Gastrocnemius medialis (tissue), 4 donors: ENCODE measurements at regions not wholly inside any gene's neighbourhood (a gene's known extent, or its start where the extent isn't known, plus 50 kb on each side); places are given as distances from the start of the nearest gene placed in this dataset.

Experiments
- POLR2A ChIP-seq, 2 donors: fragments of 450-650 bp; IDR thresholded peaks; one replicate each; pipeline ENCODE4 v1.6.1; 2017; ENCODE audit warnings: antibody characterized with exemption in 2 of 2, mild to moderate bottlenecking in 2 of 2, moderate library complexity in 2 of 2
- TF ChIP-seq, protein P1 (sequence below), 5 experiments: fragments of 450-650 bp in 3 of 5; fragments of 200-600 bp in 2 of 5; sonication (generic) in 2 of 5; IDR thresholded peaks in 4 of 5; conservative IDR thresholded peaks in 1 of 5; 1 replicate in 4 of 5; 2 replicates in 1 of 5; pipeline ENCODE4 v1.5.1; 2016 to 2019; ENCODE audit warnings: antibody characterized with exemption in 5 of 5, mild to moderate bottlenecking in 3 of 5, moderate library complexity in 3 of 5

DNA sequence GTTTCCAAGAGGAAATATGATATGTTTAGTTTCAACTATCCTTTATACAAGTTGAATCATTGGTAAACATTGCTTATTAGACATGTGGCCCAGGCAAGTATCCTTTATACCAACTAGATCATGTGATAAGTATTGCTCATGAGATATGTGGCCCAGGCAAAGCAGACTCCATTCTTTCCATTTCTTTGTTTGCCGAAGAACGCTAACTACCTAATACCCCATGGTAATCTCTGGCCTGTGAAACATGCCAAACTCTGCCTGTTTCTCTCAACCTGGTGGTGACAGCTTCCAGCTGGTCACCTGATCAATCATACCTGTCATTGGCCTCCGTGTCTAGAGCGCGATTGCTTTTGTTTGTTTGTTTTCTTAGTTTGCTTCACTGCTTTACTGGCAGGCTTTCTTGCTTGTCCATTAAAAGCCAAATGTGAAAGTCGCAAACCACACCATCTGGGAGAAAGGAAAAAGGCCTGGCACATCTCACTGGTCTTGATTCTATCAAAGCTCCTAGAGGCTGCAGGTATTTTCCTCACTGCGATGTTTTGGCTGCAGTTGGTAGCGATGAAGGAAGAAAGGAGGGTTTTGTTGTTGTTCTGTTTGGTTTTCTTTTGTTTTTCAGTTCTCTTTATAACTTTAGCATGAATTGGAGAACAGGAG, 686.2 kb downstream of the KCNJ2 start:
- TF ChIP-seq, protein P1, sequence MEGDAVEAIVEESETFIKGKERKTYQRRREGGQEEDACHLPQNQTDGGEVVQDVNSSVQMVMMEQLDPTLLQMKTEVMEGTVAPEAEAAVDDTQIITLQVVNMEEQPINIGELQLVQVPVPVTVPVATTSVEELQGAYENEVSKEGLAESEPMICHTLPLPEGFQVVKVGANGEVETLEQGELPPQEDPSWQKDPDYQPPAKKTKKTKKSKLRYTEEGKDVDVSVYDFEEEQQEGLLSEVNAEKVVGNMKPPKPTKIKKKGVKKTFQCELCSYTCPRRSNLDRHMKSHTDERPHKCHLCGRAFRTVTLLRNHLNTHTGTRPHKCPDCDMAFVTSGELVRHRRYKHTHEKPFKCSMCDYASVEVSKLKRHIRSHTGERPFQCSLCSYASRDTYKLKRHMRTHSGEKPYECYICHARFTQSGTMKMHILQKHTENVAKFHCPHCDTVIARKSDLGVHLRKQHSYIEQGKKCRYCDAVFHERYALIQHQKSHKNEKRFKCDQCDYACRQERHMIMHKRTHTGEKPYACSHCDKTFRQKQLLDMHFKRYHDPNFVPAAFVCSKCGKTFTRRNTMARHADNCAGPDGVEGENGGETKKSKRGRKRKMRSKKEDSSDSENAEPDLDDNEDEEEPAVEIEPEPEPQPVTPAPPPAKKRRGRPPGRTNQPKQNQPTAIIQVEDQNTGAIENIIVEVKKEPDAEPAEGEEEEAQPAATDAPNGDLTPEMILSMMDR (IDR thresholded peaks at IDR 0.05 in 4 of 5, conservative IDR thresholded peaks at IDR 0.05 in 1 of 5) = no peak
- no peak for TF ChIP-seq POLR2A (IDR thresholded peaks at IDR 0.05)
